GM12873 (cell line): ENCODE measurements at regions not wholly inside any gene's neighbourhood (a gene's known extent, or its start where the extent isn't known, plus 50 kb on each side); places are given as distances from the start of the nearest gene placed in this dataset.

Experiments used
- TF ChIP-seq, protein P1 (sequence below): IDR thresholded peaks from 2 replicates; pipeline ENCODE4 v1.5.1; 2012; ENCODE audit warnings: low read depth, mild to moderate bottlenecking, moderate library complexity, low read length, control low read depth; ENCODE audit not compliant: insufficient read depth; ENCODE audit errors: missing control alignments

DNA sequence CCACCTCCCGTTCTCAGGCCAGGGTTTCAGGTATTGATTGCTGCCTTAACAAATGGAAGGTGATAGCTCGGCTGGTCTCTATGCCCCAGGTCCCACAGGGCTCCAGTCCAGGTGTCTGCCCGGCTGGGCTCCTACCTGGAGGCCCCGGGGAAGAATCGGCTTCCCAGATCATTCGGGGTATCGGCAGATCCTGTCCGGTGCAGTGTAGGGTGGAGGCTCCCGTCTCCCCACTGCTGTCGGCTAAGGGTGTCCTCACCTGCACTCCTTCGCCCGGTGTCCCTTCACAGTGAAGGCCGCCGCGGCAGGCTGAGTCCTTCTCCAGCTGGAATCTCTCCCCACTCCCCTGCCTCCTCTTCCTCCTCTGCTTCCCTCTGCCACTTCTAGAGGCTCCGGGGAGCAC is 573.9 kb upstream of the SALL3 start:
- TF ChIP-seq, protein P1, sequence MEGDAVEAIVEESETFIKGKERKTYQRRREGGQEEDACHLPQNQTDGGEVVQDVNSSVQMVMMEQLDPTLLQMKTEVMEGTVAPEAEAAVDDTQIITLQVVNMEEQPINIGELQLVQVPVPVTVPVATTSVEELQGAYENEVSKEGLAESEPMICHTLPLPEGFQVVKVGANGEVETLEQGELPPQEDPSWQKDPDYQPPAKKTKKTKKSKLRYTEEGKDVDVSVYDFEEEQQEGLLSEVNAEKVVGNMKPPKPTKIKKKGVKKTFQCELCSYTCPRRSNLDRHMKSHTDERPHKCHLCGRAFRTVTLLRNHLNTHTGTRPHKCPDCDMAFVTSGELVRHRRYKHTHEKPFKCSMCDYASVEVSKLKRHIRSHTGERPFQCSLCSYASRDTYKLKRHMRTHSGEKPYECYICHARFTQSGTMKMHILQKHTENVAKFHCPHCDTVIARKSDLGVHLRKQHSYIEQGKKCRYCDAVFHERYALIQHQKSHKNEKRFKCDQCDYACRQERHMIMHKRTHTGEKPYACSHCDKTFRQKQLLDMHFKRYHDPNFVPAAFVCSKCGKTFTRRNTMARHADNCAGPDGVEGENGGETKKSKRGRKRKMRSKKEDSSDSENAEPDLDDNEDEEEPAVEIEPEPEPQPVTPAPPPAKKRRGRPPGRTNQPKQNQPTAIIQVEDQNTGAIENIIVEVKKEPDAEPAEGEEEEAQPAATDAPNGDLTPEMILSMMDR = no peak

DNA sequence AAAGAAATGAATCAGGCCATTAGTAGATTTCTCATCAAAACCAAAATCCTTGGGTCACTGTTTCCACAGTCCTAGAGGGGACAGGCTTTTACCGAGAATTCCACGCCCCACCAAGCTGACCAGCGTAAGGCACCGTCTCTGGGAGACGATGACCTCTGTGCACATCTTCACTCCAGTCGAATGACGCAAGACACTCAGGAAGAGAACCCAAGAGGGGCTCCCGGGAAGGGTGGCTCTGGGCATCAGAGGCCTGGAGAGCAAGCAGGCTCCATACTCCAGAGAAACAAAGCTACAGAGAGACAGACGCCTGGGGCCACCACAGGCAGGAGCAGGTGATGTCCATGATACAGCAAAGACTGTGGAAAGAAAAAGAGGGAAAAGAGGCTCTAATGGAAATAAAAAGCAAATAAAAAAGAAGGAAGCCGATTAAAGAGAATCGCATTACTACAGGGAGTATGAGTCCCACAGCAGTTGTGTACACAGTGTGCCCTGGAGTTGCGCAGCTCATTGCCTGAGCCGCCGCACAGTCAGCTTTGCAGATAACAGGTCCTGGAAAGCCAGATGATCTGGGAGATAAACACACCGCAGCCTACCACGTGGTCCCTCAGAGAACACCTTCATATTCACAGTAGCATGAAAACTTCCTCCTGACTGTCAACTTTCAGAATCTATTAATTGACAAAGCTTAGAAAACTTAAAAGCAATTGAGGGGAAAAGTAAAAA is 572.7 kb upstream of the SALL3 start:
- TF ChIP-seq, protein P1 = no peak

DNA sequence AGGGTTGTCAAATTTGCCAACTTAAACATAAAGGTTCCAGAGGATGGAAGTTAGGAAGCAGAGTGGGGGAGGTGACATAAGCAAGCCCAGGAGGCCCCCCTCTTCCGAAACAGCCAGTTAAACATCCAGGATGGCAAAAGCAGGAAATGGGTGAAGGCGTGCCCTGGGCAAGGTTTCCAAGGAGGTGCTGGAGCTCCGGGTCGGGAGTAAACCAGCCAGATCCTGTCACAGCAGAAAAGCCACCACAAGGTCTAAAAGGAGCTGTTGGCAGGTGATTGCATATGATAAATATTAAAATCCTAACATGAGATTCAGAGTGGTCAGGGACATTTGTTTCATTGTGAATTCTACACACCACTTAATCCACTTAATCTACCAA is 572.2 kb upstream of the SALL3 start:
- TF ChIP-seq, protein P1 = no peak

DNA sequence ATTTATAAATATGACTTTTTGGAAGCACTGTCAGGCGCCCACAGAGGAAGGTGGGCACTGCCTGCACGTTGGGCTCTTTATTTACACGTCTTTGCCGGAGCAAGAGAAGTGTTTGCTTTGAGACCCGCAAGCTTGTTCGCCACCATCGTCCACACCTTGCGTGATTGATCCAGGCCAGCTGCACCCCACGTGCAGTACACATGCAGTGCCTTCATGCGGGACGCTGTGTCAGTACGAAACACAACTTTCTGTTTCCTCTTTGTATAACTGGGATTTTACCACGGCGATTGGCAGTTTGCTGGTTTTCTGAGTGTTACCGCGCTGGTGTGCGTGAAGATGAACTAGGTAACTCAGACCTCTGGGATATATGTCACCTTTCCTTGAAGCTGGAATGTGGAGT is 571.0 kb upstream of the SALL3 start:
- TF ChIP-seq, protein P1 = no peak

DNA sequence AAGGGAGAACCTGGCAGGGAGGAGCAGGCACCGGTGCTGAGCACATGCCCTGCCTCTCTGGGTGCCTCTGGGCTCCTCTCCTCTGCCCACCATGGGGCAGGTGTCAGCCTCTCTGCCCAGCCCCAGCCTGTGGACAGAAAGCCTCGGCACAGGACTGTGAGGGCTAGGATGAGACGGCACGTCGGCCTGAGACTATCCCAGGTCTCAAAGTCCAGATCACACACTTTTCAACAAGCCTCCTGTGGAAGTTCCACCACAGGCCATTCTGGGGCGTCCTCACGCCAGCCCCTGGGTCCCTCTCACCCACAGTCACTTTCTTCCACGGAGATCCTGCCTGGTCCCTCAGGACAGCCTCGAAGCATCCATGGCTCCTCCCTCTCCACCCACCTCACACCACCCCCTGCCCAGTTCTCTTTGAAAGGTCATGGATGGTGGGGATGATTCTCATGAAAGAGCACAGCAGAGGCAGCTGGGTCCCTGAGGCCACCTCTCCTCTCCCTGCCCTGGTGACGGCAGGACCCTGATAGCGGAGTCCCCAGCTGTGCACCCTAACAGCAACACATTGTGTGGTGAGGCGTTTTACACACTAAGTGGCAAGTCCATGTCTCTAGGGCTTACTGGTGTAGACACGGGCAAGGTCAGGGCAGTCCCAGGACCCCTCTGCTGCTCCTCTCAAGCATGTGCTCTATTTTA is 569.4 kb upstream of the SALL3 start:
- TF ChIP-seq, protein P1 = no peak

DNA sequence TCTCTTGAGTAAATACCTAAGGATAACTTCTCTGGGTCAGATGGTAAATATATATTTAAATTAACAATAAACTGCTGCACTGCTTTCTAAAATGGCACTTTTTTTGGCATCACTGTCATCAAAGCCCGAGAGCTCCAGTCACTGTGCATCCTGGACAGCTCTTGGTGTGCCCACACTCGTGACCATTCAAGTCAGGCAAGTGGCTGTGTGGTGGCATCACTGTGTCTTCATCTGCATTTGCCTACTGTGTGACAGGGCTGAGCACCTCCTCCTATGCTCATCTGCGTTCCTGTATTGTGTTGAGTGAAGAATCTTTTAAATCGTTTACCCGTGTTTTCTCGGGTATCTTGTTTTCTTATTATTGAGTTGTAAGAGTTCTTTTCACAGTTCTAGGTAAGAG is 568.1 kb upstream of the SALL3 start:
- TF ChIP-seq, protein P1 = no peak

DNA sequence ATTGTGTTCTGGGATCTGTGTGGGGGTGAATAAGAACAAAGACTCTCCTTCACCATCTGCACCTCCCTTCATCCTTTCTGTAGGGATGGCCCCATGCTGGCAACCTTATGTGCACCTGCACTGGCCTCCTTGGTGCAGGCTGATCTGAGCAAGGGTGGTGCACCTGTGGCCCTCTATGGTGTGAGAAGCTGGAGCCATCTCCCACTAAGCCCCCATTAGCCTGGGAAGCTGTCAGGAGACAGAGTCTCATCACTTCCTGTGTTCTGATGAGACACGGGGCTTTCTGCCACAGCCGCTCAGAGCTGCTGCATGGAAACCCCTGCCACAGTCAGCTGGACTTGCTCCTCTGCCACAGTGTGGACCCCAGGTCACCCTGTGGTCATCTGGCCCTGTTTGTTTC is 565.3 kb upstream of the SALL3 start:
- TF ChIP-seq, protein P1 = no peak
